HG03558 (cell line): ENCODE measurements at regions not wholly inside any gene's neighbourhood (a gene's known extent, or its start where the extent isn't known, plus 50 kb on each side); places are given as distances from the start of the nearest gene placed in this dataset.
"Not testable (repeated sequence)": the region's sequence is repeated elsewhere in the genome, so short reads cannot be mapped to it uniquely, and the experiment has no call there.

ENCODE experiments used
- ATAC-seq: cut with Tn5 transposase; IDR thresholded peaks from one replicate; pipeline ENCODE4 v1.9.1; 2021; ENCODE audit warnings: moderate number of reproducible peaks; ENCODE audit not compliant: unreplicated experiment; ENCODE audit errors: extremely low read depth

GRCh38 chr4:111444836-111445235, 700.4 kb upstream of the FAM241A start:
- not testable (repeated sequence) for ATAC-seq

GRCh38 chr4:111449657-111450056, 695.6 kb upstream of the FAM241A start:
- no peak for ATAC-seq

- ATAC-seq = no peak
These were observed 694.4 kb upstream of the FAM241A start for GRCh38 chr4:111450867-111451266.

GRCh38 chr4:111453216-111453615, 692.0 kb upstream of the FAM241A start:
- ATAC-seq = no peak

- no peak for ATAC-seq
These were observed 690.3 kb upstream of the FAM241A start for GRCh38 chr4:111454961-111455360.

- no peak for ATAC-seq
These were observed 680.8 kb upstream of the FAM241A start for GRCh38 chr4:111464251-111465045.

GRCh38 chr4:111466811-111467604, 678.2 kb upstream of the FAM241A start:
- ATAC-seq = no peak

GRCh38 chr4:111475001-111475400, 670.3 kb upstream of the FAM241A start:
- no peak for ATAC-seq

- no peak for ATAC-seq
These were observed 669.6 kb upstream of the FAM241A start for GRCh38 chr4:111475666-111476065.

GRCh38 chr4:111480510-111480909, 664.7 kb upstream of the FAM241A start:
- no peak for ATAC-seq

- ATAC-seq = no peak
These were observed 661.7 kb upstream of the FAM241A start for GRCh38 chr4:111483375-111484169.

GRCh38 chr4:111492496-111492895, 652.8 kb upstream of the FAM241A start:
- no peak for ATAC-seq

GRCh38 chr4:111494471-111494870, 650.8 kb upstream of the FAM241A start:
- ATAC-seq = no peak

GRCh38 chr4:111494971-111495370, 650.3 kb upstream of the FAM241A start:
- no peak for ATAC-seq

- ATAC-seq = no peak
These were observed 646.0 kb upstream of the FAM241A start for GRCh38 chr4:111499291-111499690.

GRCh38 chr4:111499706-111500105, 645.5 kb upstream of the FAM241A start:
- no peak for ATAC-seq

GRCh38 chr4:111500858-111501257, 644.4 kb upstream of the FAM241A start:
- ATAC-seq = no peak

GRCh38 chr4:111501946-111502345, 643.3 kb upstream of the FAM241A start:
- no peak for ATAC-seq

- ATAC-seq = no peak
These were observed 642.6 kb upstream of the FAM241A start for GRCh38 chr4:111502626-111503025.

- no peak for ATAC-seq
These were observed 638.5 kb upstream of the FAM241A start for GRCh38 chr4:111506706-111507105.

- no peak for ATAC-seq
These were observed 634.7 kb upstream of the FAM241A start for GRCh38 chr4:111510535-111510934.
